ENCODE measurements at regions not wholly inside any gene's neighbourhood (a gene's known extent, or its start where the extent isn't known, plus 50 kb on each side); places are given as distances from the start of the nearest gene placed in this dataset.
A peak's percentile ranks its signal among the peaks of the same experiment; 100 is the strongest.

DNA sequence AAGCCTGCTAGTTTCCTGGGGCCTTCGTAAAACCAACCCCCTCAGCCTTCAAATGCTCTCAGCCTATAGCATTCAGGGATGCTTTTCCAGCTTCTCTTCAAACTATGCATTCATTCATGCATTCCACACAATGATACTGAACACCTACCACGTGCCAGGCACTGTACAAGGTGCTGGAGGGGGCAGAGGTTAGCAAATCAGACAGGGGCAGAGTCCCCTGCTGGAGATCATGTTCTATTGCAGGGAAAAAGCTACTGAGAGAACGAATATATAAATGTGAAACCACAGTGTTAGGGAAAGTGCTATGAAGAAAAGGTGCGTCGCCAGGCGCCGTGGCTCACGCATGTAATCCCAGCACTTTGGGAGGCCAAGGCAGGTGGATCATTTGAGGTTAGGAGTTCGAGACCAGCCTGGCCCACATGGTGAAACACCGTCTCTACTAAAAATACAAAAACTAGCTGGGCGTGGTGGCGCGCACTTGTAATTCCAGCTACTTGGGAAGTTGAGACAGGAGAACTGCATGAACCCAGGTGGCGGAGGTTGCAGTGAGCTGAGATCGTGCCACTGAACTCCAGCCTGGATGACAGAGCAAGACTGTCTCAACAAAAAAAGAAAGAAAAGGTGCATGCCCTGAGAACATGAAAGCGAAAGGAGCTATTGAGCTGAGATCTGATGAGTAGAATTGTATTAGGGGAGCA lies 64.6 kb upstream of the CALN1 start:
- POLR2A ChIA-PET, result no interaction called here
- Histone ChIP-seq H3K27ac (ENCODE audit: extremely low read depth, low read depth, low read length) (no peak overlapping the region), H3K4me1 (ENCODE audit: control insufficient read depth, insufficient read depth, low read length) (no peaks in the 10 kb centered on the region), H3K36me3 (ENCODE audit: control insufficient read depth in 2 of 2, insufficient read depth in 1 of 2, low read length in 2 of 2) (no peaks in the 10 kb centered on the region), H3K9me3 (ENCODE audit: control insufficient read depth, insufficient read depth, low read depth, low read length) (no peaks in the 10 kb centered on the region), H3K4me3 (ENCODE audit: low read depth, low read length) (no peak overlapping the region)
- CTCF ChIA-PET, result interaction anchor here (1.0 kb wide), 1 partner anchor 19 kb away, joined by 3 read pairs; no protein-coding TSS in a partner anchor
- TF ChIP-seq, protein P1, sequence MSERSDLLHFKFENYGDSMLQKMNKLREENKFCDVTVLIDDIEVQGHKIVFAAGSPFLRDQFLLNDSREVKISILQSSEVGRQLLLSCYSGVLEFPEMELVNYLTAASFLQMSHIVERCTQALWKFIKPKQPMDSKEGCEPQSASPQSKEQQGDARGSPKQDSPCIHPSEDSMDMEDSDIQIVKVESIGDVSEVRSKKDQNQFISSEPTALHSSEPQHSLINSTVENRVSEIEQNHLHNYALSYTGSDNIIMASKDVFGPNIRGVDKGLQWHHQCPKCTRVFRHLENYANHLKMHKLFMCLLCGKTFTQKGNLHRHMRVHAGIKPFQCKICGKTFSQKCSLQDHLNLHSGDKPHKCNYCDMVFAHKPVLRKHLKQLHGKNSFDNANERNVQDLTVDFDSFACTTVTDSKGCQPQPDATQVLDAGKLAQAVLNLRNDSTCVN (tag by site-specific recombination; optimal IDR thresholded peaks at IDR 0.05), result no peak
- TF ChIP-seq ZNF660 (tag by site-specific recombination; IDR thresholded peaks at IDR 0.05) (no peak), FEZF1 (tag by site-specific recombination; IDR thresholded peaks at IDR 0.05) (no peak), ZNF830 (tag by site-specific recombination; IDR thresholded peaks at IDR 0.05; ENCODE audit: low read depth) (no peak), ZNF501 (tag by site-specific recombination; IDR thresholded peaks at IDR 0.05) (no peak), ZNF19 (tag by site-specific recombination; IDR thresholded peaks at IDR 0.05; ENCODE audit: low read depth) (no peak), YY2 (tag by site-specific recombination; IDR thresholded peaks at IDR 0.05) (no peak), ZFP69B (tag by site-specific recombination; IDR thresholded peaks at IDR 0.05) (no peak), ZNF184 (tag by site-specific recombination; IDR thresholded peaks at IDR 0.05) (no peak), TRIM28 (IDR thresholded peaks at IDR 0.05; ENCODE audit: borderline replicate concordance, low read length) (no peak), ZNF112 (tag by site-specific recombination; IDR thresholded peaks at IDR 0.05) (no peak), ZNF629 (tag by site-specific recombination; IDR thresholded peaks at IDR 0.05) (no peak), HOXD13 (CRISPR knock-in tag; IDR thresholded peaks at IDR 0.05; ENCODE audit: borderline replicate concordance) (no peak), SP3 (tag by site-specific recombination; IDR thresholded peaks at IDR 0.05) (no peak), ZNF423 (tag by site-specific recombination; IDR thresholded peaks at IDR 0.05) (no peak), ZNF324 (tag by site-specific recombination; IDR thresholded peaks at IDR 0.05) (no peak), ZNF433 (tag by site-specific recombination; IDR thresholded peaks at IDR 0.05; ENCODE audit: low read depth) (no peak)
- TF ChIP-seq, protein P2, sequence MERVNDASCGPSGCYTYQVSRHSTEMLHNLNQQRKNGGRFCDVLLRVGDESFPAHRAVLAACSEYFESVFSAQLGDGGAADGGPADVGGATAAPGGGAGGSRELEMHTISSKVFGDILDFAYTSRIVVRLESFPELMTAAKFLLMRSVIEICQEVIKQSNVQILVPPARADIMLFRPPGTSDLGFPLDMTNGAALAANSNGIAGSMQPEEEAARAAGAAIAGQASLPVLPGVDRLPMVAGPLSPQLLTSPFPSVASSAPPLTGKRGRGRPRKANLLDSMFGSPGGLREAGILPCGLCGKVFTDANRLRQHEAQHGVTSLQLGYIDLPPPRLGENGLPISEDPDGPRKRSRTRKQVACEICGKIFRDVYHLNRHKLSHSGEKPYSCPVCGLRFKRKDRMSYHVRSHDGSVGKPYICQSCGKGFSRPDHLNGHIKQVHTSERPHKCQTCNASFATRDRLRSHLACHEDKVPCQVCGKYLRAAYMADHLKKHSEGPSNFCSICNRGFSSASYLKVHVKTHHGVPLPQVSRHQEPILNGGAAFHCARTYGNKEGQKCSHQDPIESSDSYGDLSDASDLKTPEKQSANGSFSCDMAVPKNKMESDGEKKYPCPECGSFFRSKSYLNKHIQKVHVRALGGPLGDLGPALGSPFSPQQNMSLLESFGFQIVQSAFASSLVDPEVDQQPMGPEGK (tag by site-specific recombination; IDR thresholded peaks at IDR 0.05), result no peak

DNA sequence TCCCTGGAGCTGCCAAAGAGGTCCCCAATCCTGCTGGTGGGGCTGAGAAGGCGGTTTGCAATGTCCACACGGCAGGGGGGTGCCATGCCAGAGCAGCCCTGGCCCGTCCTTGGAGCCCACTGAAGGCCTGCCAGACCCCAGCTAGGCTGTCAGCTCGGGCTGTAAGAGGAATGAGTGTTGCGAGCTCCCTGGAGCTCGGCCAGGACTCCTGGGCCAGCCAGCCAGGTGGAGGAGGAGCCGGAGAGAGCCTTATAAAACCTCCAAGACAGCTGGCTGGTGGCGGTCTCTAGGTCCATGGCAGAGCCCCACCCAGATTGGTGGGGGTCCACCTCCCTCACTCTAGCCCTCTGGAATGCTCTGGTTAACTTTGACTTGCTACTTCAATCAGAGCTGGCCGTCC lies 55.1 kb upstream of the CALN1 start:
- Histone ChIP-seq H3K4me3 (ENCODE audit: low read depth, low read length) (no peak overlapping the region), H3K27ac (ENCODE audit: extremely low read depth, low read depth, low read length) (no peak overlapping the region), H3K4me1 (ENCODE audit: control insufficient read depth, insufficient read depth, low read length) (no peaks in the 10 kb centered on the region), H3K9me3 (ENCODE audit: control insufficient read depth, insufficient read depth, low read depth, low read length) (no peaks in the 10 kb centered on the region), H3K36me3 (ENCODE audit: control insufficient read depth in 2 of 2, insufficient read depth in 1 of 2, low read length in 2 of 2) (no peaks in the 10 kb centered on the region)
- ChIA-PET POLR2A (no interaction called here), CTCF (no interaction called here)
- no peak for TF ChIP-seq ZNF37A (tag by site-specific recombination; IDR thresholded peaks at IDR 0.05)

DNA sequence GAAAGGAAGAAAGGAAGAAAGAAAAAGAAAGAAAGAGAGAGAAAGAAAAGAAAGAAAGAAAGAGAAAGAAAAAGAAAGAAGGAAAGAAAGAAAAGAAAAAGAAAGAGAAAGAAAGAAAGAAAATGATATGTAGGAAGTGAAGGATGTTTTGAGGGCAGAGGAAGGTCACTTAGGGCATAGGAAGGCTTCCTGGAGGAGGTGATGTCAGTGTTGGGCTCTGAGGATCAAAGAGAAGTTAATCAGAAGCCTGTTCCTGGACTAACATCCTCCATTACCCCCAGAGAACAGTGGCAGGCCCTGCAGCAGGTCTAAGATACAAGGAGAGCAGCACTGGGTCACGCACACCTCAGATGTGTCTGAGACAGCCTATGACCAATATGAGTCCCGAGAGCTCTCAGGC lies 54.7 kb upstream of the CALN1 start:
- H3K4me3 ChIP-seq (ENCODE audit: low read depth, low read length), result no peak overlapping the region
- no peak for TF ChIP-seq ZNF24 (tag by site-specific recombination; IDR thresholded peaks at IDR 0.05)
- TF ChIP-seq ZNF366 (tag by site-specific recombination; conservative IDR thresholded peaks at IDR 0.05), result peak; percentile 30; the same call in 1 of the 2 replicates
- H3K36me3 ChIP-seq (ENCODE audit: control insufficient read depth in 2 of 2, insufficient read depth in 1 of 2, low read length in 2 of 2), result no peaks in the 10 kb centered on the region
- no peaks in the 10 kb centered on the region for H3K4me1 ChIP-seq (ENCODE audit: control insufficient read depth, insufficient read depth, low read length)
- no peaks in the 10 kb centered on the region for H3K9me3 ChIP-seq (ENCODE audit: control insufficient read depth, insufficient read depth, low read depth, low read length)
- CTCF ChIA-PET, result no interaction called here
- POLR2A ChIA-PET, result no interaction called here
- H3K27ac ChIP-seq (ENCODE audit: extremely low read depth, low read depth, low read length), result no peak overlapping the region

All from HEK293 (cell line).